Cerebellar cortex (tissue), 1 donor: ENCODE measurements at regions not wholly inside any gene's neighbourhood (a gene's known extent, or its start where the extent isn't known, plus 50 kb on each side); places are given as distances from the start of the nearest gene placed in this dataset.
"Not testable (repeated sequence)": the region's sequence is repeated elsewhere in the genome, so short reads cannot be mapped to it uniquely, and the experiment has no call there.

Source experiments
- DNase-seq: peaks from one replicate; pipeline ENCODE4 v3.0.0-alpha.2; 2015; ENCODE audit warnings: low spot score

DNA sequence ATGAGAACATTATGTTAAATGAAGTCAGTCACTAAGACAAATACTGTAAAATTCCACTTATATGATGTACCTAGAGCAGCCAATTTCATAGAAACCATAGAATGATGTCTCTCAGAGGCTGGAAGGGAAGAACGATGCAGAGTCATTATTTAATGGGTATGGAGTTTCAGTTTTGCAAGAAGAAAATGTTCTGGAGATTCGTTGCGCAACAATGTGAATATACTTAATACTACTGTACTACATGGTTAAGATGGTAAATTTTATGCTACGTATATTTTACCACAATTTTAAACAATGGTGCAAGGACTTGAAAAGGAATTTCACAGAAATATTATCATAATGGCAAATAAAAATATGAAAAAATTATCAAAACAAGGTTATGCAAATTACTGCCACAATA, 972.6 kb downstream of the KCNMA1 start:
- no peak for DNase-seq

DNA sequence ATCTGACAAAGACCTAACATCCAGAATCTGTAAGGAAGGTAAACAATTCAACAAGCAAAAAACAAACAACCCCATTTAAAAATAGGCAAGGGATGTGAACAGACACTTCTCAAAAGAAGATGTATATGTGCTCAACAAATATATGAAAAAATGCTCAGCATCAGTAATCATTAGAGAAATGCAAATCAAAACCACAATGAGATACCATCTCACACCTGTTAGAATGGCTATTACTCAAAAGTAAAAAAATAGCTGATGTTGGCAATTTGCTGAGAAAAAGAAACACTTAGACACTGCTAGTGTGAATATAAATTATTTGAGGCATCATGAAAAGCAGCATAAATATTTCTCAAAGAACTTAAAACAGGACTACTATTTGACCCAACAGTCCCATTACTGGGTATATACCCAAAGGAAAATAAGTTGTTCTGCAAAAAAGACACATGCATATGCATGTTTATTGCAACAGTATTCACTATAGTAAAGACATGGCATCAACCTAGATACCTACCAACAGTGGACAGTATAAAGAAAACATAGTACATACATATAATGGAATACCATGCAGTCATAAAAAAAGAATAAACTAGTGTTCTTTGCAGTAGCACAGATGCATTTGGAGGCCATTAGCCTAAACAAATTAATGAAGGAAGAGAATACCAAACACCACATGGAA, 980.1 kb downstream of the KCNMA1 start:
- no peak for DNase-seq

DNA sequence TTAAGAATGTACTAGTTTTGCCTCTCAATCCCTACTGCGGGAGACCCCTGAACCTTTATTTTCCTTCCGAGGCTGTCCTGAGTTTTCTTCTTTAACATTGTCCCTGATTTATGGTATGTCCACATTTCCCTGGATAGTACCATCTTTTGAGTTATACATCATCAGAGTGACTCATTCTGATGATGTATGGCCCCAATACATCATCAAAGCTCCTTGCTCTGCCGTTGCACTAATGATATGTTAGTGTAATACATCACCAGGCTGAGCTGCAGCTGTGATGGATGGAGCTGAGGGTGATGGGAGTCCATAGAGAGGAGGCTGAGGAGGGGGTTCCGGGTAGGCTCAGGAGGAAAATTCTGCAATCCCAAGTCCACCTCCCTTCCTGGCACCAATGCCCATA, 986.5 kb downstream of the KCNMA1 start:
- DNase-seq = no peak

DNA sequence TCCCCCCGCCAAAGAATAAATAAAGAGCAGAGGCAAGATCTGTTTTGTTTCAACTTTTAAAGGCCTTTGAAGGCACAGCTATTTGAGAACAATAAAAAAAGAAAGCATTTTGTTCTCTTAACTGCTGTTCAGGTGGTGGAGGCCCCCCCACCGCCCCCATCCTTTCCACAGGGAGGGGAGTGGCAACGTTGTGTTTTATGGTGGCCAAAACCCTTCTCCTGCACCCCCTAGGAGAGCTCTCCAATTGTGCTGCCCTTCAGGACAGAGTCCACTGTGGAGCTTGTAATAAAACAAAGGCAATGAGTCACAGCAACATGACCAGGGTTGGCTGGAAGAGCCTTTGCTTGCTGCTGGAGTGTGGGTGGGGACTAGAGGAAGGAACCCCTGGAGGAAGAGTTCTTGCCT, 987.9 kb downstream of the KCNMA1 start:
- no peak for DNase-seq

DNA sequence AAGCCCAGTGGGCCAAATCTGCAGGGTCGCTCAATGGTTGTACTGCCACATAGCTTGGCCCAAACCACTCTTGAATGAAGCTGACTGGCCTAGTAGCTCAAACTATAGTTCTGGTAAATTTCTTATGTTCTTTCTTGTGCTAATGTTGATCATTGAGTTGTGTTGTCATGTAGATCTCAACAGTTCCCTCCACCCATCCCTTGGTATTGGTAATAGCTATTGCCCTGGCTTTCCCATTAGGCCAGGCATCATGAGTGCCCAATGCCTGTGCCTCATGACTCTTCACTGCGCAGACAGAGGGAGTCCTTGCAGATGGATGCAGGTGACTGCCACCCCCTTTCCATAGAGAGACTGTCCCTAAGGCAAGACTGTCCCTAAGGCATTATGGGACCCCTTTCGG, 988.4 kb downstream of the KCNMA1 start:
- no peak for DNase-seq

DNA sequence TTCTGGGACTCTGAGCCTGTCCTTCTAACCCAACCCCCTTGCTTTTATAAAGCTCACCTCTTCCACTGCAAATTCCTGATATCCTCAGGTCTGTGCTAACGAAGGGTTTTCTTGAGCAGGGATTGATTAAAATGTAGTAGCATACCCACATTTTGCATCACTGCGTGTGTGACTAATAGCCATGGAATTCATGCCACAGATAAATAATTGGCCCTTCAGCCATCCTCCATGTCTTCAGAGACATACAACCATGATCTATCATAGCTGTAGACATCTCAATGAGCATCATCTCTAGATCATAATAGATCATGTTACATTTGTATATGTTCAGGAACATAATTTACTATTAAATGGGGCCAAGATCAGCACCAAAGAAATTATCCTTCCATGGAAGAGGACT, 990.3 kb downstream of the KCNMA1 start:
- DNase-seq = no peak

DNA sequence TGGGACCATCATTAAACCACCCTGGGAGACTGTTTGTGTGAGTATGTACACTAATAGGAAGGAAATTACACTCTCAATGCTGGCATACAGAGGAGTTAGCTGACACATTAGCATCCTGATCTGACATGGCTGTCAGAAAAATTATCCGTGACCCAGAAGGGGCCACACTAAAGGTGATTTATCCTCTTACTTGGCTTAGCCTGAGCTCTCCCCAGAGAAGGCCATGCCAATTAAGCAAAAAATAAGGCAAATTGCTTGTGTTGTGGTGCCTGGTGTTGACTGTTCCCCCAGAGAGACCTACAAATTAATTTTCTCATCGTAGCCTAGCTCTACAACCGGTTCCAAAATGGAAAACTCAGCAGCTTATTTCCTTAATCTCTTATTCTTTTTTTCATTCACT, 992.3 kb downstream of the KCNMA1 start:
- DNase-seq = no peak

DNA sequence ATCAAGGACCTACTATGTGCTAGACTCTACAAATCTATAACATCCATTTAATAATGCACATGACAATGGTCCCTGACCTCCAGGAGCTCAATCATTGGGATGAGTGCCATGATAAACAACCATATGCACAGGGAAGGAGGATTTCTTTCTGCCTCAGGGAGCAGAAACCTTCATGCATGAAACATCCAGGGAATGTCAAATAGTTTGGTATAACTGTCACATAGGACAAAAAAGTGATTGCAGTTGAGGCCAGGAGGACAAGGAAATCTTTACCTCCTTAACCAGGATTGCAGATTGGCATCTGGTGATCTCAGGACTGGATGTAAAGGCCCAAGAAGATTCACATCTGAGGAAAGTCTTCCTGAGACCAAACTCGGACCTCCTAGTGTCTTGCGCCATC, 993.1 kb downstream of the KCNMA1 start:
- DNase-seq = no peak

DNA sequence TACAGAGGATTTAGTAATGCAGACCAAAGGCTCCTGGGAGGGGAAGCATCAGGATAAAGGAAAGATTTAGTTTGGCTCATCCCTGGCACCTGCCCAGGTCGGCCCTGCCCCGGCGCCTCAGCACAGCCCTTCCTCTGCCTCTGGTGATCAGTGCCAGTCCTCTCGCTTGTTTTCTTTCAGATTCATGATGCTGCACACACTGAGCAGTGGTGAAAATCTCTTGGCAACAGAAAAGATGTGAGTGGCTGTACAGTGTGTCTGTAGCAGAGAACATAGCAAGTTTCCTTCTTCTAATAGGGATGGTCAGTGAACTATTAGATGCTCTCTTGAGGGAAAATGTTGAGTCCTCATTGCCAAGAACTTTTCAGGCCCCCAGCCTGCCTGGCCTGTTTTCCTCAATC, 994.1 kb downstream of the KCNMA1 start:
- no peak for DNase-seq

DNA sequence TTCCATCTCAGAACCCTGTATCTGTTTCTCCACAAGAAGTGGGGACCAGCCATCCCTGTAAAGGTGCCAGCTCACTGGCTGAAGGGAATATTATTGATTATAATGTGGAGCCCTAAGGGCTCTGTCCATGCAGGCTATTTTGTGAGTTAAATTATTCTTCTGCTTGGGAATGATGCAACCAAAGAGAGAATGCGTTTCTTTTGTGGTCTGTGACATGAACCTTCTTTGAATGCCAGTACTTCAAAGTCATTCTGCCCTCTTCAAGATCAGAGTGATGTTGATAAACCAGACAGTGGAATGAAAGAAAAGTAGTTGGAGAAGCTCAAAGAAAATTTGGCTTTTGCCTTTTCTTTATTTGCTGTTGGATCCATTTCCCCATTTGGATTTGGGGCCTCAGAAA, 995.2 kb downstream of the KCNMA1 start:
- no peak for DNase-seq

DNA sequence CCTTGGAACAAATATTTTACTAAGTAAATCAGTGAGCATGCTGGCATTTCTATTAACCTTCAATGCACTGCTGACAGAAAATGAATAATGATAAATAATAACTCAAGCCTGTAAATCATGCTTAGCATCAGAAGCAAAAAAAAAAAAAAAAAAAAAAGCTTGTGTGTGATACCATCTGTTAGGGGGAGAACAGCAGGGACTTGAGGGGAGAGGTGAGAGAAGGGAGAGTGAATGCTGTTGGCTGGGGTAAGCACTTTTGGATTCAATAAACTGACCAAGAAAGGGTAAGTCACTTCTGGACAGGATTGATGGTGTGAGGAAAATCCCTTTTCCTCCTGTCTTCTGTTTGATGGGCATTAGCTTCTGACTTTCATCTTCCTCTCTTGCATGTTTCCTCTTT, 996.4 kb downstream of the KCNMA1 start:
- DNase-seq = no peak

DNA sequence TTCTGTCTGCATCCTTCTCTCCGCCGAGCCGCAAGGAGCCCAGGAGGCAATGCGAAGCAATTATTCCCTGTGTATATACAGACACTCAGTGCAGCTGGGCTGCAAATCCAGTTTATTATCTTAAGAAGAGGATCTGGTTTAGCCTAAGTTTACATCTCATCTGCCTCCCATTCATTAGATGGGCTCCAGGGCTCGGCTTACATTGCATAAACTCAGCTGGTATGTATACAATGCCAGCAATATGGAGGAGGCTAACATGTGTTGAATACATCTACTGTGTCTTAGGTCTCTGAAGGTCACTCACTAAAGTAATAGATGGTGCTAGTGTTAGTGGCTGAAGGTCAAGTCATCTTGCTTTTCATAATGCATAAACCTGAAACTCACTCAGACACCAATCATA, 996.8 kb downstream of the KCNMA1 start:
- no peak for DNase-seq

DNA sequence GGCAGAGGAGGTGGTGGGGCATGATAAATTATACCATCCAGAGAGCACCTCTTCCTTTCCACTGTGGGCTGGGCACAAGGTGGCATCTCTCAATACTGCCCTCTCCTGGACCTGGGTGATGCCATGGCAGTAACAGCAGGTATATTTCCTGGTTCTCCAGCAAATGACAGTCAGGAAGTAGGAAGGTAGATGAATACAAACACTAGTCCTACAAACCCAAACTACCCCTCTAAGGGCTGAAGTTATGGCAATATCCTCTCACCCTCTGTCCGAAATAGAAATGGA, 1004.9 kb downstream of the KCNMA1 start:
- no peak for DNase-seq

DNA sequence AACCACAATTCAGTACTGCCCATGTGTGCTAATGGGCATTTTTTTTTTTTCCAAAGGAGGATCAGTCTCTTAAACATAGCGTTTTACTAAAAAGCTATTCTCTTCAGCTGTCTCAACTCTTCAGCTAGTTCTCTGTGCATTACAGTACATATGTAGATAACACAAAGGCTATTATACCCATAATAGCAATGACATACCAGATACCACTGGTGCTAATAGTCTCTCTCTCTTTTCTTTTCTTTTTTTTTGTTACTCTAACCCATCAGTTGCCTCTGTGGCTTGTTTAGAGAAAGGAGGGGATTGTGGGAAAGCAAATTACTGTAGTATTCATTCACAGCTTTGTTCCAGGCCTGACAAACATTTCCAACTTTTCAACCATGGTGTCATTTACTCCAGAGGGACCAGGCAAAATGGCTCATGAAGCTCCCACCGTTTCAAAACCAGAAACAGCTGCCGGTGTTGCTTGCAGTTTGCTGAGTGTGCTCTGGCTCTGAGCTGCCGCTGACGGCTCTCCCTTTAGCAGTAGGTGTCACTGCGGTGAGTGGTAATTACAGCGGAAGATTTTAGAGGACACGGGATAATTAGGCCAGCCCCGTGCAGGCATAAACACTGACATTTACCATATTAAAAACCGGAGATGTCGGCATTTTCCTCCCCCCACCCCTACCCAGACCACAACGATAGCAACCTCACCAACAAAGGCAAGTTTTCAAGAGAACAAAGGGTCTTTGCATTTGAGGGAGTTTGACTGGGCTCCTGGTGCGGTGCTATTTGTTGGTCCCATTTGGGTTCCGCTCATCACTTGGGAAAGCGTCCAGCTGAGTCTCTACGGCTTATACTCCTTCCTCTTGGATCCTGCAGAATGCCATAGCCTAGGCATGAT, 1005.5 kb downstream of the KCNMA1 start:
- no peak for DNase-seq

DNA sequence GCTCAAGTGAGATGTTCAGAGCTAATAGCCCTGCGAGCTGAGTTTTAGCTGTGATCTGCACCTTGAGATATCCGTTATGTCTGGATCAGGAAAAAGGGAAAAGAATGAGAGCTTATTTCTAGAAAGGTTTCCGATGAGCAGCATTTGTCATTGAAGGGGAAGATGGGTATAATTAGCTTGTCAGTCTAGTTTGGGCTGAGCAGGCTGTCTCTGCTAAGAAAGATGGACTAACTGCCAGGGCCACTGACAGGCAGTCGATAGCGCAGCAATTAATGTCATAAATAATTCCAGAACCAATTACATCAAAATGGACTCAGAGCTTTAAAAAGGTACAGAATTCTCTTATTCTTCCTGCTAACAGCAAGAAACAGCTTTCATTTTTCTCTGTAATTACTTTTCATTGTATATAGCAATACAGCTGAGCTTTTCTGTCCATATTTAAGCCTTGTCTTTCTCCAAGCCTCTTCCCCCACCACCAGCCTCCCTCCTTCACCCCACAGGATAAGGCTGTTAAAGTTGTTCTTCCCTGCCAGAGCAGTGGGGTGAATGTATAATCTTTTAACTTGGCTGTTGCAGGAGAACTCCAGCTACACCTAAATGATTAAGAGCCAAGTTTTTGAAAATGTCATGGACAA, 1006.5 kb downstream of the KCNMA1 start:
- DNase-seq = no peak

DNA sequence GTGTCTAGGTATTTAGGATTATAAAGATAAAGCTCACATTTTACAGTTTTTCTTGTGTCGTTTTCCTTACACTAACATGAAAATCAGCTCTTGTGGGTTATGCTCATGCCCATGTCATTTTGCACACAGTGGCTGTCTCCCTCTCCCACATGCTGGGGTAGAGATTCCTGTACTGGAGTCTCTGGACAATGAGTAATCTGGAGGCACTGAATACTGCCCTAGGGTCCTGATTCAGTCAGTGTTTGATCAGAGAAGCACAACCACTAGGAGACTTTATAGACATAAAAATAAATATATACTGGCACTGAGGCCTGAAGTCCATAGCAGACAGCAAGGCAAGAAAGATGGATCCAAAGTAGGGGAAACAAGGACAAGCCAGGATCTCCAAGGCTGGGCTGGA, 1008.8 kb downstream of the KCNMA1 start:
- no peak for DNase-seq

DNA sequence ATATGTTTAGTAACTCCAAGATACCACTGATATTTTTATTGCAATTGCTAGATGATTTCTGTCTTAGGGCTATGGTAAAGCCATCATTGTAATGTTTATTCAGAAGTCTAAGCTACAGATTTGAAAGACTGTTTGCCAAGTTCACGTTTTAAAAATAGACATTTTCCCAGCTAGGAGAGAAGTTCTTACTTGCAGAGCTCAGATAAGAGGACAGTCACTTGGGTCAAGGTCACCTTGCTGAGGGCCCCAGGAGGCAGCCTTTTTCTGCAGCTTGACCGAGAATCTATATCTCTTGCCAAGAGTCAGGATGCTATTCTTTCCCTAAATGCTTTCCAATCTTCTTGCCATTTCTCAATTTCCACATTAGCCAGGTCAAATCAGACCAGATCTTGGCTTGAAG, 1011.2 kb downstream of the KCNMA1 start:
- no peak for DNase-seq

DNA sequence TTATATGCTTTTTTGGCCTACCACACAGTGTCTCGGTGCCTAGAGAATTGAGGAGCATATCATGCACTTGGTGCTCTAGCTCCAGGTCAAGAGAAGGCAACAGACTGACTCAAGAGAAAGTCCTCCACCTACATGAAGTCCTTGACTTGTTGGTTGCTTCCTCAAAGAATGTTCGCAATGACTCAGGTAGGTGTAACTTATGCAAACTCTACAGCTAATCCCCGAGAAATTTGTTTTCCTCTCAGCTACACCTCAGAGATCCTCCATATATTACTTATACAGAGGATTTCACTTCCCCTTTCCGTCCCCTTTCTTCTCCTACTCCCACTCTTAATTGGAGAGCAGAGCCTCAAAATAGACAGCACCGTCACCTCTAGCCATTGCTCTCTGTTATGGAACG, 1013.1 kb downstream of the KCNMA1 start:
- DNase-seq = no peak

DNA sequence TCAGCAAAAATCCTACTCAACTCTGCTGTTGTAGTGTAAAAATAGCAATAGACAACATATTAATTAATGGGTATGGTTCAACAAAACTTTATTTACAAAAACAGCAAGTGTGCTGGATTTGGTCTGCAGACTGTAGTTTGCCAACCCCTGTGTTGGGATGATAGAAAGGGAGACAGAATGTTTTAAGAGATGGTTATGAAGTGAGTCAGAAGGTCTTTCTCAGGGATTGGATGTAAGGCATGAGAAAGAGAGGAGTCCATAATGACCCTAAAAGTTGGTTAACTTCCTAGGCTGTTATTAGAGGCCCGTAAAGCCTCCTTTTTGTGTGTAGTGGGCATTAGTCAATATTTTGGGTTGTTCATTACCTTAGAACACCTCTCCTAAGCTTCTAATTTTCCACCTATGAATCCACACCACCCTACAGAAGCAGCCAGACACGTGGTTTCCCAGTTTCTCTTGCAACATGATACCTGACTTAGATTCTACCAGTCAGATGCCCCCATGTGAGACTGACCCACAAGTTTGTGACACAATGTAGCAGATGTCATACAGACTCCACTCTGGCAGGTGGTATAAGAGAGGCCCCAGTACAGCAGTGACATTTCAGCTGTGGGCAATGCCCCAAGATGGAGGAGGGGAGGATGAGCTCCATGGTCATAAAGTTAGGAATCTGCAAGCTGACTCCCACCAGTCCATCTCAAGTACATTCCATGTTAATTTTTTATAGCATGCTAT, 1015.6 kb downstream of the KCNMA1 start:
- DNase-seq = no peak

DNA sequence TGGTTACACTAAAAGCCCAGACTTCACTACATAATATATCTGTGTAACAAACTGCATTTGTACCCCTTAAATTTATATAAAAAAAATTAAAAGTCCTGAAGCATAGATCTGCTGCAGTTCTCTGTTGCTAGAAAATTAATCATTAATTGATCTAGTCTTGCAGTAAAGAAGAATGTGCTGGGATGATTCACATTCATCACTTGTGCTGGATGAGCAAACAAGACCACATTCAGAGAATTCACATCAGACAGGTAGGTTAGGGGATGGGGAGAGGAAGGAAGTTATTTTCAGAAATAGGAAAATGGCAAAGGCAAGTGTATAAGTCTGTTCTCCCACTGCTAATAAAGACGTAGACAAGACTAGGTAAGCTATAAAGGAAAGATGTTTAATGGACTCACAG, 1019.0 kb downstream of the KCNMA1 start:
- DNase-seq = no peak

DNA sequence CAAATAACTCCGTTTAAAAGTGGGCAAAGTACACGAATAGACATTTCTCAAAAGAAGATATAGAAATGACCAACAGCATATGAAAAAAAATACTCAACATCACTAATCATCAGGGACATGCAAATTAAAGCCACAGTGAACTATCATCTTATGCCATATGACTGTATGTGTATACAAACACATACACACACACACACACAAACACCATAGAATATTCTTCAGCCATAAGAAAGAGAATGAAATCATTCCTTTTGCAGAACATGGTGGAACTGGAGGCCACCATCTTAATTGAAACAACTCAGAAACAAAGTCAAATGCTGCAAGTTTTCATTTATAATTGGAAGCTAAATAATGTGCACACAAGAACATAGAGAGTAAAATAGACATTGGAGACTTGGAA, 1019.4 kb downstream of the KCNMA1 start:
- no peak for DNase-seq

DNA sequence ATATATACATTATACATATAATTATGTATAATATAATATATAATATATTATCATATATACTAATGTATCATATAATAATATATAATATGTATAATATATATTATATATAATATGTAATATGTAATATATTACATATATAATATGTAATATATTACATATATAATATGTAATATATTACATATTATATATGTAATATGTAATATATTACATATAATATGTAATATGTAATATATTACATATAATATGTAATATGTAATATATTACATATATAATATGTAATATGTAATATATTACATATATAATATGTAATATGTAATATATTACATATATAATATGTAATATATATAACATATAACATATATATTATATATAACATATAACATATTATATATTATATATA, 1020.9 kb downstream of the KCNMA1 start:
- not testable (repeated sequence) for DNase-seq

DNA sequence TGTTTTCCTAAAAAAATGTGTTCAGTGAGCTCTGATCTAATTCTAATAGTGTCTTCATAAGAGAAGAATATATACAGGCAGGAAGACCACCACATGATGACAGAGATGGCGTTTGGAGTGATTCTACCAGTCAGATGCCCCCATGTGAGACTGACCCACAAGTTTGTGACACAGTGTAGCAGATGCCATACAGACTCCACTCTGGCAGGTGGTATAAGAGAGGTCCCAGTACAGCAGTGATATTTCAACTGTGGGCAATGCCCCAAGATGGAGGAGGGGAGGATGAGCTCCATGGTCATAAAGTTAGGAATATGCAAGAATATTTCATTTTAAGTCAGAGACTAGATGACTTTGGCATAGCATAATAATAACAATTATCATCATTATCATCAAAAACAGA, 1022.6 kb downstream of the KCNMA1 start:
- DNase-seq = no peak
